ACC112 (cell line): ENCODE measurements at regions not wholly inside any gene's neighbourhood (a gene's known extent, or its start where the extent isn't known, plus 50 kb on each side); places are given as distances from the start of the nearest gene placed in this dataset.

Experiments
- H2AFZ ChIP-seq: fragments of 200-600 bp; sonication (generic); one replicate; pipeline ENCODE4 v1.6.0; 2017; ENCODE audit warnings: antibody characterized with exemption, low read length; ENCODE audit not compliant: unreplicated experiment
- H3K27ac ChIP-seq: fragments of 200-600 bp; sonication (generic); 2 replicates; pipeline ENCODE4 v1.5.1; 2014; ENCODE audit warnings: low read depth, mild to moderate bottlenecking, antibody characterized with exemption, low read length, moderate library complexity
- H3K27me3 ChIP-seq: fragments of 200-600 bp; sonication (generic); 2 replicates; pipeline ENCODE4 v1.6.1; 2014; ENCODE audit warnings: mild to moderate bottlenecking, antibody characterized with exemption, low read length, moderate library complexity, mixed read lengths; ENCODE audit not compliant: insufficient read depth
- H3K36me3 ChIP-seq: fragments of 200-600 bp; sonication (generic); 2 replicates; pipeline ENCODE4 v1.6.1; 2016; ENCODE audit warnings: mild to moderate bottlenecking, antibody characterized with exemption, low read length, moderate library complexity, mixed read lengths; ENCODE audit not compliant: insufficient read depth
- H3K4me1 ChIP-seq: fragments of 200-600 bp; sonication (generic); one replicate; pipeline ENCODE4 v1.6.1; 2016; ENCODE audit warnings: low read length, mixed read lengths; ENCODE audit not compliant: insufficient read depth, unreplicated experiment, control insufficient read depth
- H3K4me3 ChIP-seq: fragments of 200-600 bp; sonication (generic); 2 replicates; pipeline ENCODE4 v1.5.1; 2014; ENCODE audit warnings: mild to moderate bottlenecking, low read depth, low read length
- H3K79me2 ChIP-seq: fragments of 200-600 bp; sonication (generic); one replicate; pipeline ENCODE4 v1.6.0; 2016; ENCODE audit warnings: low read length; ENCODE audit not compliant: control insufficient read depth, unreplicated experiment, insufficient read depth

- Histone ChIP-seq H3K4me3 (no peak overlapping the region), H3K79me2 (no peaks in the 10 kb centered on the region)
These were observed 1049.3 kb downstream of the GALC start for GRCh38 chr14:86943391-86944365.

GRCh38 chr14:86942936-86943335 is 1050.0 kb downstream of the GALC start:
- H3K4me1 ChIP-seq = no peaks in the 10 kb centered on the region
- H3K4me3 ChIP-seq = no peak overlapping the region
- no peaks in the 10 kb centered on the region for H3K36me3 ChIP-seq
- H2AFZ ChIP-seq = no peak overlapping the region
- H3K79me2 ChIP-seq = no peaks in the 10 kb centered on the region
- no peak overlapping the region for H3K27ac ChIP-seq
- H3K27me3 ChIP-seq = no peaks in the 10 kb centered on the region

More at GRCh38 chr14:86943391-86944365, 1049.3 kb downstream of the GALC start:
- Histone ChIP-seq H3K36me3 (no peaks in the 10 kb centered on the region), H3K27me3 (no peaks in the 10 kb centered on the region), H3K4me1 (no peaks in the 10 kb centered on the region), H3K27ac (no peak overlapping the region), H2AFZ (no peak overlapping the region)

GRCh38 chr14:86940106-86940505 is 1052.9 kb downstream of the GALC start:
- Histone ChIP-seq H3K4me1 (no peaks in the 10 kb centered on the region), H3K4me3 (no peak overlapping the region), H3K36me3 (no peaks in the 10 kb centered on the region), H2AFZ (no peak overlapping the region), H3K27ac (no peak overlapping the region), H3K27me3 (no peaks in the 10 kb centered on the region), H3K79me2 (no peaks in the 10 kb centered on the region)

GRCh38 chr14:86938320-86938719 is 1054.7 kb downstream of the GALC start:
- H3K79me2 ChIP-seq = no peaks in the 10 kb centered on the region
- H3K4me1 ChIP-seq = no peaks in the 10 kb centered on the region
- H3K36me3 ChIP-seq = no peaks in the 10 kb centered on the region
- no peak overlapping the region for H3K4me3 ChIP-seq
- no peaks in the 10 kb centered on the region for H3K27me3 ChIP-seq
- no peak overlapping the region for H3K27ac ChIP-seq
- no peak overlapping the region for H2AFZ ChIP-seq

GRCh38 chr14:86936556-86936955 is 1056.4 kb downstream of the GALC start:
- Histone ChIP-seq H3K4me3 (no peak overlapping the region), H3K27me3 (no peaks in the 10 kb centered on the region), H3K27ac (no peak overlapping the region), H2AFZ (no peak overlapping the region), H3K79me2 (no peaks in the 10 kb centered on the region), H3K4me1 (no peaks in the 10 kb centered on the region), H3K36me3 (no peaks in the 10 kb centered on the region)

GRCh38 chr14:86935241-86935885 is 1057.6 kb downstream of the GALC start:
- no peak overlapping the region for H2AFZ ChIP-seq
- no peaks in the 10 kb centered on the region for H3K36me3 ChIP-seq
- H3K27ac ChIP-seq = no peak overlapping the region
- no peak overlapping the region for H3K4me3 ChIP-seq
- no peaks in the 10 kb centered on the region for H3K27me3 ChIP-seq
- no peaks in the 10 kb centered on the region for H3K79me2 ChIP-seq
- no peaks in the 10 kb centered on the region for H3K4me1 ChIP-seq

- no peaks in the 10 kb centered on the region for H3K4me1 ChIP-seq
- no peaks in the 10 kb centered on the region for H3K79me2 ChIP-seq
- no peaks in the 10 kb centered on the region for H3K36me3 ChIP-seq
- no peaks in the 10 kb centered on the region for H3K27me3 ChIP-seq
- H3K27ac ChIP-seq = no peak overlapping the region
- H2AFZ ChIP-seq = no peak overlapping the region
- H3K4me3 ChIP-seq = no peak overlapping the region
These were observed 1058.9 kb downstream of the GALC start for GRCh38 chr14:86933958-86934595.

GRCh38 chr14:86933460-86933859 is 1059.5 kb downstream of the GALC start:
- H3K79me2 ChIP-seq = no peaks in the 10 kb centered on the region
- no peak overlapping the region for H2AFZ ChIP-seq
- H3K27me3 ChIP-seq = no peaks in the 10 kb centered on the region
- no peaks in the 10 kb centered on the region for H3K36me3 ChIP-seq
- H3K4me1 ChIP-seq = no peaks in the 10 kb centered on the region
- H3K27ac ChIP-seq = no peak overlapping the region
- no peak overlapping the region for H3K4me3 ChIP-seq

GRCh38 chr14:86915406-86915805 is 1077.6 kb downstream of the GALC start:
- no peak overlapping the region for H2AFZ ChIP-seq
- no peaks in the 10 kb centered on the region for H3K4me1 ChIP-seq

GRCh38 chr14:86912709-86913108 is 1080.3 kb downstream of the GALC start:
- Histone ChIP-seq H3K79me2 (no peaks in the 10 kb centered on the region), H3K27me3 (no peaks in the 10 kb centered on the region), H2AFZ (no peak overlapping the region), H3K36me3 (no peaks in the 10 kb centered on the region), H3K4me1 (no peaks in the 10 kb centered on the region), H3K4me3 (no peak overlapping the region), H3K27ac (no peak overlapping the region)

More at GRCh38 chr14:86915406-86915805, 1077.6 kb downstream of the GALC start:
- Histone ChIP-seq H3K79me2 (no peaks in the 10 kb centered on the region), H3K27ac (no peak overlapping the region), H3K36me3 (no peaks in the 10 kb centered on the region), H3K4me3 (no peak overlapping the region), H3K27me3 (no peaks in the 10 kb centered on the region)
